B cell (primary cell): ENCODE measurements at regions not wholly inside any gene's neighbourhood (a gene's known extent, or its start where the extent isn't known, plus 50 kb on each side); places are given as distances from the start of the nearest gene placed in this dataset.

Experiments used
- CTCF ChIP-seq: fragments of 200-600 bp; IDR thresholded peaks from one replicate; pipeline ENCODE4 v1.8.0; 2022; ENCODE audit warnings: antibody characterized with exemption, mild to moderate bottlenecking
- EZH2 ChIP-seq: IDR thresholded peaks from 2 replicates; pipeline ENCODE4 v1.6.1; 2012; ENCODE audit warnings: borderline replicate concordance, low read depth, mild to moderate bottlenecking, moderate library complexity, low read length; ENCODE audit not compliant: insufficient read depth, poor library complexity, severe bottlenecking

GRCh38 chr2:48175656-48176055 is 138.8 kb upstream of the FOXN2 start:
- TF ChIP-seq CTCF (no peak), EZH2 (no peak)
